GM18858 (cell line): ENCODE measurements at regions not wholly inside any gene's neighbourhood (a gene's known extent, or its start where the extent isn't known, plus 50 kb on each side); places are given as distances from the start of the nearest gene placed in this dataset.

Source experiments
- ATAC-seq: cut with Tn5 transposase; IDR thresholded peaks from one replicate; pipeline ENCODE4 v1.9.1; 2021; ENCODE audit not compliant: unreplicated experiment

DNA sequence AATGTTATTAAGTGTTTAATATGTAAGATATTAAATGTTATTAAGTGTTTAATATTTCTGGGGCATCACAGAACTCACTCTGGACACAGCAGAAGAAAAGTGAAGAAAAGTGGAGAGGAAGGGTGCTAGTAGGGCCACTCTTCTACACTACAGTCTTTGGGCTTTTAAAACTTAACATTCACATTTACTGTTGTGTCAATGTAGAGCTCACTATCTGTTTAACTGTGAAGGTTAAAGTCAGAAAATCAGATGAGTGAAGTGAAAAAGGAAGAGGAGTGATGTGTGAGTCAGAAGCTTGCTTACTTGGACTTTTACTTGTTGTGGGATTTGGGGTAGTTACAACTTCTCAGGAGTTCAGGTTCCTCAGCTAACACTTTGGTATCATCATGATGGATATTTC lies 145.3 kb upstream of the DNAJC19 start:
- no peak for ATAC-seq

GRCh38 chr3:181133832-181134231 lies 144.3 kb upstream of the DNAJC19 start:
- no peak for ATAC-seq

DNA sequence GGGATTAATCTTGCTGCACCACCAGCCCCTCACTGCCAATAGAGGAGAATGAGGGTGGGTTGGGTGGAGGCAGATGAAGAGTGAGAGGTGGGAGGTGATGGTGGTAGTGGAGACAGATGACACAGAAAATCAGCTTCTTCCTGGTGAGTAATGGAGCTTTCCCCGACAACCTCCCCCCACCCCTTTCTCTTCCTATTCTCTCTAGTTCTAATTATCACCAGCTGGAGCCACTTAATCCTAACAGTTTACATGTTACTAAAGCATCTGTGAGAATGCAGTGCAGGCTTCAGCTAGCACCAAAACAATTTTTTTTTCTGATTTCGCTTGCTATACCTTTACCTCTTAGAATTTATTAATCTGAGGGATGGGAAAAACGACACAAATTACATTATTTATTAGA lies 116.1 kb upstream of the DNAJC19 start:
- no peak for ATAC-seq

GRCh38 chr3:181103605-181104004 lies 114.1 kb upstream of the DNAJC19 start:
- no peak for ATAC-seq

- ATAC-seq = no peak
Measured at GRCh38 chr3:181086011-181086410, 96.5 kb upstream of the DNAJC19 start.

GRCh38 chr3:181081930-181082329 lies 92.4 kb upstream of the DNAJC19 start:
- ATAC-seq = no peak

GRCh38 chr3:181076558-181076957 lies 87.0 kb upstream of the DNAJC19 start:
- no peak for ATAC-seq

GRCh38 chr3:181075098-181075497 lies 85.6 kb upstream of the DNAJC19 start:
- ATAC-seq = no peak

DNA sequence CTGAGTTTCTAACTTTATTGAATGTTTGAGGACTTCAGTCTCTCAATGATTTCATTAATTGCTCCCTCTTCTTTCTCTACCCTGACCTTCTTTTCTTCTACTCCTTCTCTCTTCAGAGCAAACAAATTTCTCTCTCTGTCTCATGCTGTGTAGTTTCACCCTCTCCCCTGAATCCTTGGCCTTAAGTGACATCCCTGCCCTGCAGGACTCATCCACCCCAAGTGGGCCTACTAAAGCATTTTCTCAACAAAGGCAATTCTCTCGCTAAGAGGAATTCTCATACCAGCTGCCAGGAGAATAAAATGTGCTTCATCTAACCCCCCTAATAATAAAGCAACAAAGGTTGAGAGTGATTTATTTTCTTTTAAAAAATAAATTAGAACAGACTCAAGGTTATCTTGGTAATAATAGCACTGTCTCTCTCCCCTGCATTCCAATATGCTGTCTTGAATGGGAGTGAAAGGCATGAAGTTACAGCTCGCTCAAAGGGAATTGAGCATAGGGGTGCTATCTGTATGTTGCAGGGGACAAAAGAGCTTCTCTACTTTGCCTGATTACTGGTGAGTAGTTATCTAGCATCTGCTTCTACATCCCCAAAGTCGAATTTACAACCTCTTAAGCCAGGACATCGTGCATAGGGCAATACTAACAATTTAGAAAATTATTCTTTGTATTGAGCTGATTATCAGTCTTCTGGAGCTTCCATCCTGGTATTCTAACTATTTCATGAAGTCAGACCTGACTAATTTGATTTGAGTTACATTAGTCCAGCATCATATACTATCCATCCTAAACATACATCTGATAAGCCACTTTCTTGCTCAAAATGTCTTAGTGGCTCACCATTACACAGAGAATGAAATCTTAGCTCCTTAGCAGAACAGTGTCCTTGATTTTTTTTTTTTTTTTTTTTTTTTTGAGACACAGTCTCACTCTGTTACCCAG lies 76.9 kb upstream of the DNAJC19 start:
- ATAC-seq = no peak

DNA sequence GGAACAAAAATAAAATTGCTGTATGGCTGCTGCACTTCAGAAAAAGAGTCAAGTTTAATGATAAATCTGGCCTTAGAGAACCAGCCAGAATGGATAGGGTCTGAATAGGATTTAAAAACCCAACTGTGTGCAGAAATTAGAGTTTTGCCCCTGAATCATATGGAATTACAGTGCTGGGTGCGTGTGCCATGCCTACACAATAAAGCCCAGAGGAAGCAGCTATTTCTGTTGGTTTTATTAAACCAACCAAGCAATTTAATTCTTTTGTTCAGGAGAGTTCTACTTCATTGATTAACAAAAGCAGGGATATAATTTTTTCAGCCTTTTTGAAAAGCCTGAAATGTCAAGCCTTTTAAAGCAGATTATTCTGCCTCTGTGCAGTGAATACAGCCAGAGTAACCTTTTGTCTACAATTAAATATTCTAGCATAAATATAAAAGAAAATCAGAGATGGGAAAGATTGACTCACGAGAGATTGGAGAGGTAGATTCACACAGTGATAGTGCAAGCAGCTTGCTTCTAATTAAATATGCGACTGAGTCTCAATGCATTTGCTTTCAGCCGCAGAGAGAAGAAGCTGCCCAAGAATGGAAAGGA lies 66.7 kb upstream of the DNAJC19 start:
- ATAC-seq = no peak

DNA sequence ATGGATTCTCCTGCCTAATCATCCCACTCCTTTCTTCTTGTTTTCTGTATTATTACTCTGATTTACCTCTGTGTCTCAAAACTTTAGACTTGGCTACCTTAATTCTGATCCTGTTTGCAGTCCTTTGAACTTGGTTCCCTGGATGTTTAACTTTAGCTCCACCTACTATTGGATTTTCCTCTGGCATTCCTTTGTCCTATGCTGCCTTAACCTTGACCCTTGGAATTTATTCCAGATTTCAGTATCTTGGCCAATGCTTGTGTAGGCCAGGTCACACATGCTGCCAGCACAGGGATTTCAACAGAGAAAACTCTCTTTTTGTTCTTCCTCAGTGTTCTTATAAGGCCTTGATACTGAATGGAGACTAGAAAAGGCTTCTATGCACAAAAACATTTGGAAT lies 65.0 kb upstream of the DNAJC19 start:
- ATAC-seq = no peak

GRCh38 chr3:181052256-181052655 lies 62.7 kb upstream of the DNAJC19 start:
- ATAC-seq = no peak

GRCh38 chr3:181050738-181051137 lies 61.2 kb upstream of the DNAJC19 start:
- no peak for ATAC-seq

DNA sequence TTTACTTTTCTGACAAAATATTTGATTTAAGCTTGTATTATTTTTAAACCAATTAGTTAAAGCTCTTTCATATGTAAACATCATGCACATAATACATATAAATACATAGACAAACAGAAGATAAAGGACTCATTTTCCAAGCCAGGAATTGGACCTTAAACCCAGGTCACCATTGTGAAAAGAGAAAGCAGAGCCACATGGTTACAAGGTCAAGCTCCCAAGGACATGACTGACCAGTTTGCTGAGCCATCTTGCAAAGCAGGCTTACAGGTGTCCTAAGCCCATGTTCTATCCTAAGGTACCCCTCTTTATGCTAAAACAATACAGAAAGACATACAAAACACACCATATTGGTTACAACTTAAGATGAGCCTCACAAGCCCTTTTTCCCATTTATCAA lies 50.5 kb upstream of the DNAJC19 start:
- ATAC-seq = no peak
